ENCODE measurements at regions not wholly inside any gene's neighbourhood (a gene's known extent, or its start where the extent isn't known, plus 50 kb on each side); places are given as distances from the start of the nearest gene placed in this dataset.

DNA sequence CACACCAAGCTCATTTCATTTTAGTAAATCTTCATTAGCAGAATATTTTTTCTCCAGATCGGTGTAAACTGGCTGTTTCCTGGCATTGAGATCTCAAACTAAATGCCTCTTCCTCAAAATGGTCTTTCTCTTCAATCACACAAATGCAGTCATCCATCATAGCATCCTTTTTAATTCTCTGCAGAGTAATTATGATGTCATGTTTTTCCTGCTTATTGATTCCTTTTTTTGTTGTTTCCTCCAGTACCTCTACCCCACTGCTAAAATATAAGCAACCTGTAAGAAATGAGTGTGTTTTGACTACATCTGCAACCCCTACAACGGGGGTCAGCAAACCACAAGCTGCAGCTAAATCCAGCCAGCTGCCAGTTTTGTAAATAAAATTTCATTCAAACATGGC lies 65.6 kb upstream of the TOM1L1 start:
- no peak for TF ChIP-seq NFXL1 (IDR thresholded peaks at IDR 0.05; ENCODE audit: borderline replicate concordance)
- TF ChIP-seq, protein P1, sequence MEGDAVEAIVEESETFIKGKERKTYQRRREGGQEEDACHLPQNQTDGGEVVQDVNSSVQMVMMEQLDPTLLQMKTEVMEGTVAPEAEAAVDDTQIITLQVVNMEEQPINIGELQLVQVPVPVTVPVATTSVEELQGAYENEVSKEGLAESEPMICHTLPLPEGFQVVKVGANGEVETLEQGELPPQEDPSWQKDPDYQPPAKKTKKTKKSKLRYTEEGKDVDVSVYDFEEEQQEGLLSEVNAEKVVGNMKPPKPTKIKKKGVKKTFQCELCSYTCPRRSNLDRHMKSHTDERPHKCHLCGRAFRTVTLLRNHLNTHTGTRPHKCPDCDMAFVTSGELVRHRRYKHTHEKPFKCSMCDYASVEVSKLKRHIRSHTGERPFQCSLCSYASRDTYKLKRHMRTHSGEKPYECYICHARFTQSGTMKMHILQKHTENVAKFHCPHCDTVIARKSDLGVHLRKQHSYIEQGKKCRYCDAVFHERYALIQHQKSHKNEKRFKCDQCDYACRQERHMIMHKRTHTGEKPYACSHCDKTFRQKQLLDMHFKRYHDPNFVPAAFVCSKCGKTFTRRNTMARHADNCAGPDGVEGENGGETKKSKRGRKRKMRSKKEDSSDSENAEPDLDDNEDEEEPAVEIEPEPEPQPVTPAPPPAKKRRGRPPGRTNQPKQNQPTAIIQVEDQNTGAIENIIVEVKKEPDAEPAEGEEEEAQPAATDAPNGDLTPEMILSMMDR (IDR thresholded peaks at IDR 0.05 in 2 of 3, conservative IDR thresholded peaks at IDR 0.05 in 1 of 3; ENCODE audit: control insufficient read depth in 2 of 3, extremely low read depth in 1 of 3, insufficient read depth in 1 of 3, low read depth in 3 of 3, low read length in 3 of 3): no peak
- TF ChIP-seq, protein P2, sequence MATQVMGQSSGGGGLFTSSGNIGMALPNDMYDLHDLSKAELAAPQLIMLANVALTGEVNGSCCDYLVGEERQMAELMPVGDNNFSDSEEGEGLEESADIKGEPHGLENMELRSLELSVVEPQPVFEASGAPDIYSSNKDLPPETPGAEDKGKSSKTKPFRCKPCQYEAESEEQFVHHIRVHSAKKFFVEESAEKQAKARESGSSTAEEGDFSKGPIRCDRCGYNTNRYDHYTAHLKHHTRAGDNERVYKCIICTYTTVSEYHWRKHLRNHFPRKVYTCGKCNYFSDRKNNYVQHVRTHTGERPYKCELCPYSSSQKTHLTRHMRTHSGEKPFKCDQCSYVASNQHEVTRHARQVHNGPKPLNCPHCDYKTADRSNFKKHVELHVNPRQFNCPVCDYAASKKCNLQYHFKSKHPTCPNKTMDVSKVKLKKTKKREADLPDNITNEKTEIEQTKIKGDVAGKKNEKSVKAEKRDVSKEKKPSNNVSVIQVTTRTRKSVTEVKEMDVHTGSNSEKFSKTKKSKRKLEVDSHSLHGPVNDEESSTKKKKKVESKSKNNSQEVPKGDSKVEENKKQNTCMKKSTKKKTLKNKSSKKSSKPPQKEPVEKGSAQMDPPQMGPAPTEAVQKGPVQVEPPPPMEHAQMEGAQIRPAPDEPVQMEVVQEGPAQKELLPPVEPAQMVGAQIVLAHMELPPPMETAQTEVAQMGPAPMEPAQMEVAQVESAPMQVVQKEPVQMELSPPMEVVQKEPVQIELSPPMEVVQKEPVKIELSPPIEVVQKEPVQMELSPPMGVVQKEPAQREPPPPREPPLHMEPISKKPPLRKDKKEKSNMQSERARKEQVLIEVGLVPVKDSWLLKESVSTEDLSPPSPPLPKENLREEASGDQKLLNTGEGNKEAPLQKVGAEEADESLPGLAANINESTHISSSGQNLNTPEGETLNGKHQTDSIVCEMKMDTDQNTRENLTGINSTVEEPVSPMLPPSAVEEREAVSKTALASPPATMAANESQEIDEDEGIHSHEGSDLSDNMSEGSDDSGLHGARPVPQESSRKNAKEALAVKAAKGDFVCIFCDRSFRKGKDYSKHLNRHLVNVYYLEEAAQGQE (IDR thresholded peaks at IDR 0.05; ENCODE audit: low read depth, low read length): no peak
- TF ChIP-seq TCF7 (IDR thresholded peaks at IDR 0.05; ENCODE audit: borderline replicate concordance): no peak
- no peak for TF ChIP-seq POLR2A (IDR thresholded peaks at IDR 0.05; ENCODE audit: low read depth, low read length)
- TF ChIP-seq, protein P3, sequence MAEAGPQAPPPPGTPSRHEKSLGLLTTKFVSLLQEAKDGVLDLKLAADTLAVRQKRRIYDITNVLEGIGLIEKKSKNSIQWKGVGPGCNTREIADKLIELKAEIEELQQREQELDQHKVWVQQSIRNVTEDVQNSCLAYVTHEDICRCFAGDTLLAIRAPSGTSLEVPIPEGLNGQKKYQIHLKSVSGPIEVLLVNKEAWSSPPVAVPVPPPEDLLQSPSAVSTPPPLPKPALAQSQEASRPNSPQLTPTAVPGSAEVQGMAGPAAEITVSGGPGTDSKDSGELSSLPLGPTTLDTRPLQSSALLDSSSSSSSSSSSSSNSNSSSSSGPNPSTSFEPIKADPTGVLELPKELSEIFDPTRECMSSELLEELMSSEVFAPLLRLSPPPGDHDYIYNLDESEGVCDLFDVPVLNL (IDR thresholded peaks at IDR 0.05; ENCODE audit: low read depth, low read length): no peak

Measured in GM12878 (cell line).